ENCODE measurements at regions not wholly inside any gene's neighbourhood (a gene's known extent, or its start where the extent isn't known, plus 50 kb on each side); places are given as distances from the start of the nearest gene placed in this dataset.

DNA sequence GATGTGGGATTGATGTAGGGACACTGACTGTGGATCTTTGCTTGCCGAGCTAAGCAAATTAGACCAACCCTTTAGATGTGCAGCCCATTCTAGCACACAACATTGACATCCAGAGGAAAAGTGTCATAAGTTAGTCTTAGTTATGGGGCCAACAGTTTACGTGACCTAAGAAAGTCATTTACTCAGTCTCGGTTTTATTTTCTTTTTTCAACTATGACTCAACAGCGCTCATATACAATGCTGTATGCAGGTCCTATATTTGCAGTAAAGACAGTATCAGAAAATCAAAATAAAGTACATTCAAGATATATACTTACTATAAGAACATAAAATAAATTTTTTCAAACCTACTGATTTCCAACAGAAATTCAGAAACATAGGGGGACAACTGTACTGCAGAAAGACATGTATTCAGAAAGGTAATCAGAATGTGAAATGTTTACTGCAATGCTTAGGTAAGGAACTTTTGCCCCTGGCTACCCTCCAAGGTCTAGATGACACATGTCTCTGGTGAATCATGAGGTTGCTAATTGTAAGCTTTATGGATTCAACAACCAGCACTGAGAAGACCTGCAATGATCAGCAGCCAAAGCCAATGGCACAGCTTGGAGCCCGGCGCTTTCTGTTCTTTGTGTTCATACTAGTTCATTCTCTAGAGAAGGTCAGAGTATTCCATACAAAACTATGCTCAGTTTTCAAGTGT, 317.5 kb upstream of the CNTN6 start:
- H3K9me3 ChIP-seq (ENCODE audit: insufficient read depth, low read depth) = no peaks in the 10 kb centered on the region
- CTCF ChIA-PET = no interaction called here

DNA sequence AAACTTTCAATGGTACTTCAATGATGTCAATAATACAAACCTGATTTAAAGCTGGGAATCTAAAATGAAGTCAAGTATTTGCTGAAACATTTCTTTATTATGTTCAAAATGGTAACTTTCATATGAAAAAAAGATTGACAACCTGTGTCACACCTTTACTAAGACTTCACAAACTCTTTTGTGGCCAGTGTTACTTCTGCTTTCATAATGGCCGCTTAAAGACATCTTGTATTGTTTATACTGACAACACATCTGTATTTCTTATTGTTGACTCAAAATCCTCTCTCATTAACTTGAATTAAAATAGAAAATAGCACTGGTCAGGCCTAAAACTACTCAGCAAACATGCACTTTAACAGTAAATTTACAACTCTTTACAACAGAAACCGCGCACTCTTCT, 312.3 kb upstream of the CNTN6 start:
- TF ChIP-seq, protein P1, sequence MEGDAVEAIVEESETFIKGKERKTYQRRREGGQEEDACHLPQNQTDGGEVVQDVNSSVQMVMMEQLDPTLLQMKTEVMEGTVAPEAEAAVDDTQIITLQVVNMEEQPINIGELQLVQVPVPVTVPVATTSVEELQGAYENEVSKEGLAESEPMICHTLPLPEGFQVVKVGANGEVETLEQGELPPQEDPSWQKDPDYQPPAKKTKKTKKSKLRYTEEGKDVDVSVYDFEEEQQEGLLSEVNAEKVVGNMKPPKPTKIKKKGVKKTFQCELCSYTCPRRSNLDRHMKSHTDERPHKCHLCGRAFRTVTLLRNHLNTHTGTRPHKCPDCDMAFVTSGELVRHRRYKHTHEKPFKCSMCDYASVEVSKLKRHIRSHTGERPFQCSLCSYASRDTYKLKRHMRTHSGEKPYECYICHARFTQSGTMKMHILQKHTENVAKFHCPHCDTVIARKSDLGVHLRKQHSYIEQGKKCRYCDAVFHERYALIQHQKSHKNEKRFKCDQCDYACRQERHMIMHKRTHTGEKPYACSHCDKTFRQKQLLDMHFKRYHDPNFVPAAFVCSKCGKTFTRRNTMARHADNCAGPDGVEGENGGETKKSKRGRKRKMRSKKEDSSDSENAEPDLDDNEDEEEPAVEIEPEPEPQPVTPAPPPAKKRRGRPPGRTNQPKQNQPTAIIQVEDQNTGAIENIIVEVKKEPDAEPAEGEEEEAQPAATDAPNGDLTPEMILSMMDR (conservative IDR thresholded peaks at IDR 0.05) = no peak
- CTCF ChIA-PET = no interaction called here

More for the DNA sequence above, 317.5 kb upstream of the CNTN6 start:
- Histone ChIP-seq H4K20me1 (ENCODE audit: insufficient read depth) (no peaks in the 10 kb centered on the region), H3K79me2 (ENCODE audit: low read depth) (no peaks in the 10 kb centered on the region), H3K9me2 (ENCODE audit: insufficient read depth) (no peaks in the 10 kb centered on the region), H3K4me3 (no peak overlapping the region), H3K36me3 (ENCODE audit: low read depth) (no peaks in the 10 kb centered on the region), H3K4me2 (no peak overlapping the region), H3F3A (ENCODE audit: insufficient read depth, low read depth) (no peaks in the 10 kb centered on the region), H3K27me3 (ENCODE audit: insufficient read depth, low read depth) (no peaks in the 10 kb centered on the region), H3K27ac (no peak overlapping the region), H3K4me1 (replicated peaks; ENCODE audit: insufficient read depth) (no peaks in the 10 kb centered on the region), H2AFZ (no peak overlapping the region)
- POLR2A ChIA-PET (ENCODE audit: unreplicated experiment) = no interaction called here
- BruUV-seq (replicated peaks) = no TSS peak
- no peak for DNase-seq
- intact Hi-C loops (cut with micrococcal nuclease; ENCODE audit: unreplicated experiment) = no loop called here
- no peak for TF ChIP-seq EZH2 (IDR thresholded peaks at IDR 0.05; ENCODE audit: low read depth)
- TF ChIP-seq, protein P1 (conservative IDR thresholded peaks at IDR 0.05) = no peak

DNA sequence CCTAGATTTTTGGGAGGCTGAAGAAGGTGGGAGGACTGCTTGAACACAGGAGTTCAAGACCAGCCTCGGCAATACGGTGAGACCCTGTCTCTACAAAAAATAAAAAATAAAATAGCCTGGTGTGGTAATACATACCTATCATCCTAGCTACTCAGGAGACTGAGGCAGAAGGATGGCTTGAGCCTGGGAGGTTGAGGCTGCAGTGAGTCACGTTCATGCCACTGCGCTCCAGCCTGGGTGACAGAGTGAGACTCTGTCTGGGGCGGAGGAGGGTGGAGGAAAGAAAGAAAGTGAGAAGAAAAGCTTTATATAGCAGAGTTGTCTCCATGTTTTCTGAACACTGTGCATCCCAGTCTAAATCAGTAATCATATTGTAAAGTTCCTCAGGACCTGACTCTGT, 301.4 kb upstream of the CNTN6 start:
- Histone ChIP-seq H3K9me2 (ENCODE audit: insufficient read depth) (no peaks in the 10 kb centered on the region), H4K20me1 (ENCODE audit: insufficient read depth) (no peaks in the 10 kb centered on the region), H3K4me1 (replicated peaks; ENCODE audit: insufficient read depth) (no peaks in the 10 kb centered on the region), H3K27me3 (ENCODE audit: insufficient read depth, low read depth) (no peaks in the 10 kb centered on the region), H3F3A (ENCODE audit: insufficient read depth, low read depth) (no peaks in the 10 kb centered on the region), H3K9me3 (ENCODE audit: insufficient read depth, low read depth) (no peaks in the 10 kb centered on the region), H3K27ac (no peak overlapping the region), H3K4me3 (no peak overlapping the region), H3K79me2 (ENCODE audit: low read depth) (no peaks in the 10 kb centered on the region), H3K4me2 (no peak overlapping the region), H3K36me3 (ENCODE audit: low read depth) (no peaks in the 10 kb centered on the region), H2AFZ (no peak overlapping the region)
- no peak for DNase-seq
- no TSS peak for BruUV-seq (replicated peaks)
- intact Hi-C loops (cut with micrococcal nuclease; ENCODE audit: unreplicated experiment) = no loop called here
- ChIA-PET POLR2A (ENCODE audit: unreplicated experiment) (no interaction called here), CTCF (no interaction called here)
- no peak for TF ChIP-seq EZH2 (IDR thresholded peaks at IDR 0.05; ENCODE audit: low read depth)
- TF ChIP-seq, protein P1 (conservative IDR thresholded peaks at IDR 0.05) = no peak

More for the DNA sequence above, 312.3 kb upstream of the CNTN6 start:
- Histone ChIP-seq H3K9me2 (ENCODE audit: insufficient read depth) (no peaks in the 10 kb centered on the region), H3K4me2 (no peak overlapping the region), H3F3A (ENCODE audit: insufficient read depth, low read depth) (no peaks in the 10 kb centered on the region), H3K27me3 (ENCODE audit: insufficient read depth, low read depth) (no peaks in the 10 kb centered on the region), H3K4me3 (no peak overlapping the region), H3K4me1 (replicated peaks; ENCODE audit: insufficient read depth) (no peaks in the 10 kb centered on the region), H3K27ac (no peak overlapping the region), H3K79me2 (ENCODE audit: low read depth) (no peaks in the 10 kb centered on the region), H3K36me3 (ENCODE audit: low read depth) (no peaks in the 10 kb centered on the region), H3K9me3 (ENCODE audit: insufficient read depth, low read depth) (no peaks in the 10 kb centered on the region), H2AFZ (no peak overlapping the region), H4K20me1 (ENCODE audit: insufficient read depth) (no peaks in the 10 kb centered on the region)
- POLR2A ChIA-PET (ENCODE audit: unreplicated experiment) = no interaction called here
- DNase-seq = no peak
- intact Hi-C loops (cut with micrococcal nuclease; ENCODE audit: unreplicated experiment) = no loop called here
- BruUV-seq (replicated peaks) = no TSS peak
